GM18870 (cell line): ENCODE measurements at regions not wholly inside any gene's neighbourhood (a gene's known extent, or its start where the extent isn't known, plus 50 kb on each side); places are given as distances from the start of the nearest gene placed in this dataset.

Experiments used
- ATAC-seq: cut with Tn5 transposase; IDR thresholded peaks from one replicate; pipeline ENCODE4 v1.9.1; 2021; ENCODE audit warnings: moderate library complexity; ENCODE audit not compliant: unreplicated experiment

- ATAC-seq, result no peak
These were observed 357.8 kb upstream of the TBL1XR1 start for GRCh38 chr3:177554895-177555759.

- ATAC-seq, result no peak
These were observed 360.3 kb upstream of the TBL1XR1 start for GRCh38 chr3:177557548-177557947.

- ATAC-seq, result no peak
These were observed 364.1 kb upstream of the TBL1XR1 start for GRCh38 chr3:177561365-177561764.

- ATAC-seq, result no peak
These were observed 364.6 kb upstream of the TBL1XR1 start for GRCh38 chr3:177561769-177562392.

- no peak for ATAC-seq
These were observed 366.0 kb upstream of the TBL1XR1 start for GRCh38 chr3:177563243-177563780.

- no peak for ATAC-seq
These were observed 366.5 kb upstream of the TBL1XR1 start for GRCh38 chr3:177563792-177564191.

GRCh38 chr3:177565981-177566380 lies 368.7 kb upstream of the TBL1XR1 start:
- ATAC-seq, result no peak

- ATAC-seq, result no peak
These were observed 370.6 kb upstream of the TBL1XR1 start for GRCh38 chr3:177567833-177568232.

- no peak for ATAC-seq
These were observed 371.9 kb upstream of the TBL1XR1 start for GRCh38 chr3:177569193-177569592.

GRCh38 chr3:177569875-177570657 lies 372.8 kb upstream of the TBL1XR1 start:
- no peak for ATAC-seq

GRCh38 chr3:177571271-177571943 lies 374.1 kb upstream of the TBL1XR1 start:
- no peak for ATAC-seq

- ATAC-seq, result no peak
These were observed 374.6 kb upstream of the TBL1XR1 start for GRCh38 chr3:177571944-177572315.

GRCh38 chr3:177574222-177574856 lies 377.1 kb upstream of the TBL1XR1 start:
- no peak for ATAC-seq

- no peak for ATAC-seq
These were observed 379.5 kb upstream of the TBL1XR1 start for GRCh38 chr3:177576746-177577145.

GRCh38 chr3:177578488-177578887 lies 381.2 kb upstream of the TBL1XR1 start:
- peak; percentile 91 for ATAC-seq

- ATAC-seq, result no peak
These were observed 382.1 kb upstream of the TBL1XR1 start for GRCh38 chr3:177579419-177579818.

GRCh38 chr3:177580437-177580836 lies 383.2 kb upstream of the TBL1XR1 start:
- no peak for ATAC-seq

GRCh38 chr3:177585271-177585670 lies 388.0 kb upstream of the TBL1XR1 start:
- ATAC-seq, result no peak

- no peak for ATAC-seq
These were observed 391.9 kb upstream of the TBL1XR1 start for GRCh38 chr3:177589041-177589650.

- ATAC-seq, result peak; percentile 88
These were observed 392.7 kb upstream of the TBL1XR1 start for GRCh38 chr3:177589911-177590381.
